ENCODE measurements at regions not wholly inside any gene's neighbourhood (a gene's known extent, or its start where the extent isn't known, plus 50 kb on each side); places are given as distances from the start of the nearest gene placed in this dataset.
"Not testable (repeated sequence)": the region's sequence is repeated elsewhere in the genome, so short reads cannot be mapped to it uniquely, and the experiment has no call there.

DNA sequence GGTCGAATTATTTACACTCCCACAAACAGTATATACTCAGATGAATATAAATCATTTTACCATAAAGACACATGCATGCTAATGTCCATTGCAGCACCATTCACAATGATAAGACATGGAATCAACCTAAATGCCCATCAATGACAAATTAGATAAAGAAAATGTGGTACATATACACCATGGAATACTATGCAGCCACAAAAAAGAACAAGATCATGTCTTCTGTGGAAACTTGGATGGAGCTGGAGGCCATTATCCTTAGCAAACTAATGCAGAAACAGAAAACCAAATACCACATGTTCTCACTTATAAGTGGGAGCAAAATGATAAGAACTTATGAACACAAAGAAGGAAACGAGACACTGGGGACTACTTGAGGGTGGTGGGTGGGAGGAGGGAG is 125.3 kb downstream of the CD83 start:
- intact Hi-C loops (cut with DNase I); DNase-seq; ATAC-seq (ENCODE audit: poor library complexity): not testable (repeated sequence)

DNA sequence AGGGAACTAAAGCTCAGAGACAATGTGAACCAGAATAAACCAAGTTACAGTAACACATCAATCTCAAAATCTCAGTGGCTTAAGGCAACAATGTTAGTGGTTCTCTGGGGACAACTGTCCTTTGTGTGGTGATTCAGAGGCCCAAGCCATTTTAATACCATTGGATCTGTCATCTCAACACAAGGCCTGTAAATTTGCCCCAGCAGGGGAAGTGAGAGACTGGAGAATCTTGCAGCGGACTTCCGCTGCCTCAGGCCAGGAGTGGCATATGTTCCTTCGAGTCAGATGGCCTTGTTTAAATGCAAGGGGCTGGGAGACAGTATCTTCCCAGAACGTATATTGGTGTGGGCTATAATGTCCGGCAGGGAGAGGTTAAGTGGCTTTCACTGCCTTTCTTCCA is 126.0 kb downstream of the CD83 start:
- DNase-seq (no peak), ATAC-seq (ENCODE audit: poor library complexity) (no peak)
- intact Hi-C loops (cut with DNase I): no loop called here

DNA sequence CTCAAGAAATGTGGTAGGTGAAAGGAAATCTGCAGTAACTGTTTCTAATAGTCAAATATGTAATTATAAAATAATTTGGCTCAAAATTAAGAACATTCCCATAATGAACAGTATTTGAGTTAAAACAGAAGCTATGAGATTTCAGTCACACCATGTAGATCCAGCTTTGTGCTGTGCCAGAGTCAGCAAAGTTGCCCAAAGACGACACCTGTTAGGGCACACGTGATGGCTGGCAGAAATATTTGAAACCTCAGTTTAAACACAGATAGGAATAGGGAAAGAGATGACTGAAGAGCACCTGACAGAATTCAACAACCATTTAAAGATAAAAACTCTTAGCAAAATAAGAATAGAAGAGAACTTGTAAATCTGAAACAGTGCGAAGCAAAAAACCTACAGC is 129.3 kb downstream of the CD83 start:
- DNase-seq (no peak), ATAC-seq (ENCODE audit: poor library complexity) (no peak)
- intact Hi-C loops (cut with DNase I): no loop called here

DNA sequence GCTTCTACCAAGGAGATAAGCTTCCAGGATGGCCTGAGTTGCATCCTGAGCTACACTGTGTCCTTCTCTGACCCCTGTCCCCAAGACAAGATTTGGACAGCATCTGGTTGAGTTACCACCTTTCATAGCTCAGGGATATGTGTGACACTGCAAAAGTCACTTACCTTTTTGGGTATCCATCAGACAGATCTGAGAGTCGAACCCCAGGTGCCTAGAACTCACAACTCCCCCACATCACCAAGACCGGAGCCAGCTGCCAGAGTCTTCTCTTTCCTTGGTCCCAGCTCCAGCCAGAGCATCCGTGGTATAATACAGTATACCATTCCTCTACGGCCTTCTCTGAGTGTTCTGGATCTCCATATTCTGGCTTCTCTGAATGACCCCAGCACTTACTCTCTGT is 133.0 kb downstream of the CD83 start:
- no peak for ATAC-seq (ENCODE audit: poor library complexity)
- DNase-seq: no peak
- intact Hi-C loops (cut with DNase I): no loop called here

DNA sequence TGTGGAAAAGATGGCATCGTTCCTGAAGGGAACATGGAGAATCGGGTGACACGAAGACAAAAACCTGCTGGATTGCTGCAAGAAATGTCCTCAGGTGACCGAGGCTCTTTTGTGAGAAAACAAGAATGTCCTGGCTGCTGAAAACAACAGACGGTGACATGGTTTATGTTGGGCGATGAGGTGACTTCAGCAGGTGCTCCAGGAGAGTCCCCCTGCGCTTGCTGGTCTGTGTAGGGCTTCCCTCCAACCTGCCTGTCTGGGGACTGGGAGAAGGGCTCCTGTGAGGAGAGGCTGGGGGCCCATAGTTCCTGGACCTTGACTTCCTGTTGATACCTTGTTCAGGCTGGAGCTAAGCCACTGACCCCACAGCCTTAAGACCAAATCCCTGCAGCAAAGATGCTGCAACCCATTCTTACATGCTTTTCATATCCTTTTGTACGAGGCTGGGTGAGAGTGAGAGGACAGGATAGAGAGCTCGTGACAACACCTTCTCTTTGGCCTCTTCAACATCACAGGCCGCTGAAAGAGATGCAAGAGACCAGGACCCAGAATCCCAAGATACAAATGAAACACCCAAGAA is 134.8 kb downstream of the CD83 start:
- intact Hi-C loops (cut with DNase I): no loop called here
- DNase-seq (no peak), ATAC-seq (ENCODE audit: poor library complexity) (no peak)

DNA sequence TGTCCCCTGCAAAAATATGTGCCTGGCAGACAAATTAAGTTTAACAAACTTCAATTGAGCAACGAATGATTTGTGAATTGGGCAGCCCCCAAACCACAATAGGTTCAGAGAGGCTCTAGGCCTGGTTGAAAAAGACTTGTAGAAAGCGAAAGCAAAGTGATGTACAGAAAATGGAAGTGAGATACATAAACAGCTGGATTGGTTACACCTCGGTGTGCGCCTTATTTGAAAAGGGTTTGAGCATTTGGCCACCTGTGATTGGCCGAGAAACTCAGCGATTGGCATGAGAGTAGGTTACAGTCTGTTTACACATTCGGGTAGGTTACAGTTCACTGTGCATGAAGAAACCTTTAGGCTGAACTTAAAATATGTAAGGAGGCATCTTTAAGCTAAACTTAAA is 136.9 kb downstream of the CD83 start:
- intact Hi-C loops (cut with DNase I): no loop called here
- DNase-seq: no peak
- no peak for ATAC-seq (ENCODE audit: poor library complexity)

DNA sequence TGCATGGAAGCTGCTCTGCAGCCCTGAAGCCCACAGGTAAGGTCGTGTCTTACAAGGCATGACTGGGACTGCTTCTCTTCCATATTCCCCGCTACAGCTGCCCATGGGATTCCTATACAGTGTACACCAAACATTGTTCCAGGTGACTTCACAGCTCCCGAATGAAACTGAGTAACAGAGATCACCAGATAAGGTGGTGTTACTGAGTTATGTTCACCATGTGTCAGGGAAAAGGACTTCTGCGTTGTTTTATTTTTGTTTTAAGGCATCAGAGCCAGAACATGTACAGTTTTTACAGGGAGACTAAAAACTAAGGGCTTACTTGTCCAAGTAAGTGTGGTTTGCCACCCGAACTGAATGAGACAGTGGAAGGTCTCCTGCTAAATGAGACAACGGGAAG is 138.3 kb downstream of the CD83 start:
- DNase-seq (no peak), ATAC-seq (ENCODE audit: poor library complexity) (no peak)
- intact Hi-C loops (cut with DNase I): no loop called here

DNA sequence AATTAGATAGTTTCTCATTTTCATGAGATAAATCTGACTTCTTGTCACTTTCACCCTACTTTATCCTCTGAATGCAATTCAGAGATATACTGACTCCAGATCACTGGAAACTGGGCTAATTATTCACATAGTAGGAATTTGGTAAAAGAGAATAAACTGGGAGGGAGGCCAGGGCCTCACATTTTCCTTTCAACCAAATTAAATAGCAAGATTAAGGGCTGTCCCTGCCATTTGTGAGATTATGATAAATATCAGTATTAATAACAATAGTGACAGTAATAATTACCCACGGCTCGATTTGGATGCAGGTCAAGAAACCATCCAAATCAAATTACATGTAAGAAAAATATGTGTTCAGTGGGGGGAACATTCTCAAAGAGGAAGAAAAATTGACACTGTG is 140.5 kb downstream of the CD83 start:
- no peak for ATAC-seq (ENCODE audit: poor library complexity)
- intact Hi-C loops (cut with DNase I): no loop called here
- DNase-seq: no peak

DNA sequence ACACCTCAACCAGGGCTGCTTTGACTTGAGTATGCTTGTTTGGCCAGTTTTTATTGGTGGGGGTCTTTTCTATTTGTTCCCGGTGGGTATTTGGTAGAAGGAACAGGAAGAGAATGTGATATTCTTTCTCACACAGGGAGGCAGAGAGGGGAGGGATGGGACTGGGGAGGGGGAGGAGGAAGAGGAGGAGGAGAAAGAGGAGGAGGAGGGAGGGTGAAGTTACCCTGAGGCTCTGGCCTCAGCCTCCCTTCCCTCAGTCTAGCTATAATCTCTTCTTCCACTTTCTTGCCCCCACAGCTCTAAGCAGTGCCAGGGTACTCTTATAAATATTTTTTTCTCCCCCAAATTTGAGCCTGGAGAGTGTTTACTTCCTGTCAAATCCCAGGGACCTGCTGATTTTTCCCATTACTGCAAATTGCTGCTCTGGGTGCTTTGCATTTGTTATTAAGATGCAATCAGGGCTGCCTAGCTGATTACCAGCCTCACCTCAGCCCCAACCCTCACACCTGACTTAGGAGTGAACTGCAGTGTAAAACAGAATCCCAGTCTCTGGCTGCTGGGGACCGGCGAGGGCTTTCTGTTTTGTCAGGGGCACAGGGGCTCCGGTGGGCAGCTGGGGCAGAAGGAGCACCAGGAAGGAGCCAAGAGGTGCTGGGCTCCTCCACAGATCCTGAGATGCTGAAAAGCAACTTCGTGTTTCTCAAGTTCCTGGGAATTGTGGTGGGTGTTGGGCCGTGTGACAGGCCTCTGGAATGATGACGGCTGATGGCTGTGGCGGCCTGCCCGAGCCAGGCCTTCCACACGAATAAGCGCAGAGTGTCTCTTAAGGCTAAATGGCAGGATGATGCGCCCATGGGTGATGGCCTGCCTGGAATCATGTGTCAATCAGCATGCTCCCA is 141.4 kb downstream of the CD83 start:
- DNase-seq (no peak), ATAC-seq (ENCODE audit: poor library complexity) (no peak)
- intact Hi-C loops (cut with DNase I): no loop called here

DNA sequence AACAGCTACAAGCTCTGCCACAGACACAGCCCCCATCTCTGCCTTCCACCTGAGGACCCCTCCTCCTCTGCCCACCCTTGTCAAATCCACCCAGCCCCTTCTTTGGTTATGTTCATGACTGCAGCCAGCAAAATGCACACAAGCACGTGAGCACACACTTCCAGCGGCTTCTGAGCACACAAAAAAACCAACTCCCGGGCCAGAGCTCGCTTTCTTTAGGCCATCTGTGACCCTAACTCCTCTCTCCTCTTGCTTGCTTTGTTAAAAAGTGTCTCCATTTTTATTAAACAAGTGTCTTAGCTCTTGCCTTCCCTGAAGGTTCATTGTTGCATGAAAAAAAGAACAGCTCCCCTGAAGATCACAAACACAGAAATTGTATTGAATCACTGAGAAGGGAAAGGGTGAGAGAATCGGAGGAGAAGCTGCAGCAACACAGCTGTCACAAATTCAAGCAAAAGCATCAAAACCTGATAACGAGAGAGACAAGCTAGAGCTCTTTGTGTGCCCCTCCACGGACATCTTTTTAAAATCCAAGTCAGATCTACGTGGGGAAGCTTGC is 142.1 kb downstream of the CD83 start:
- intact Hi-C loops (cut with DNase I): no loop called here
- ATAC-seq (ENCODE audit: poor library complexity) (no peak), DNase-seq (no peak)

DNA sequence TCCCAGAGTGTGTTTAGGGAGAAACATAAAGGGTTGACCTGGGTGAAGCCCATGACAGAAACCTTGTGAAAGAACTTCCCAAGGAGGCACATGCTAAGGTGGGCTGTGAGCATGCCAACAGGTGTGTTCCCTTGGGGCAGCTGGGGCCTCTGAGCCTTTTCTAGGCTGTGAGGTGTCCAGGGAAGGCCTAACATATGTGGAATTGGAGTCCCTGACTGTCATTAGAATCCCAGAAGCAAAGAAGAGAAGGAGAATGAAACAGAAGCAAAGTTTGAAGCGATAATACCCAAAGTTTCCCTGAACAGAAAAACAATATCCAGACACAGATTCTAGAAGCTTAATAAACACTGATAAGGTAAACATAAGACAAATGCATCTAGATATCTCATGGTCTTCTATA is 143.3 kb downstream of the CD83 start:
- intact Hi-C loops (cut with DNase I): no loop called here
- no peak for ATAC-seq (ENCODE audit: poor library complexity)

DNA sequence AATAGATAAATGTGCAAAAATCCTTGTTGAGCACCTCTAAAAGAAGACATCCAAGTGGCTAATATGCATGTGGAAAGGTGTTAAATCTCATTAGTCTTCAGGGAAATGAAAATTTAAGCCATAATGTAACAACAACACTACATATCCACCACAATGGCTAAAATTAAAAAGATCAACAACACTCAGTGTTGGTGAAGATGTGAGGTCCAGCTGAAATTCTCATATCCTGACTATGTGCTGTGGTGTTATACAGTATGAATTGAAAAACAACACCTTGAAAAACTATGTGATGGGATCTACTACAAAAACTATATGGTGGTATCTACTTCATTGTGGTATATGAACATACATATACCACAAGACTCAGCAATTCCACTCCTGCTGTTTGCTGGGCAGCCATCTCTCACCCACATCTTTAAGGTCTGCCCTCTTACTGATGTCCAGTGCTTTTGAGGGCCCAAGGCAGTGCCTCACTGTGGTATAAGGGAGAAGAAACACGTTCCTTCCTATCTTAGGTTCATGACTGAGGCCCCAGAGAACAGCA is 146.4 kb downstream of the CD83 start:
- no peak for ATAC-seq (ENCODE audit: poor library complexity)
- no peak for DNase-seq
- intact Hi-C loops (cut with DNase I): no loop called here

More for the DNA sequence above, 143.3 kb downstream of the CD83 start:
- DNase-seq: no peak

DNA sequence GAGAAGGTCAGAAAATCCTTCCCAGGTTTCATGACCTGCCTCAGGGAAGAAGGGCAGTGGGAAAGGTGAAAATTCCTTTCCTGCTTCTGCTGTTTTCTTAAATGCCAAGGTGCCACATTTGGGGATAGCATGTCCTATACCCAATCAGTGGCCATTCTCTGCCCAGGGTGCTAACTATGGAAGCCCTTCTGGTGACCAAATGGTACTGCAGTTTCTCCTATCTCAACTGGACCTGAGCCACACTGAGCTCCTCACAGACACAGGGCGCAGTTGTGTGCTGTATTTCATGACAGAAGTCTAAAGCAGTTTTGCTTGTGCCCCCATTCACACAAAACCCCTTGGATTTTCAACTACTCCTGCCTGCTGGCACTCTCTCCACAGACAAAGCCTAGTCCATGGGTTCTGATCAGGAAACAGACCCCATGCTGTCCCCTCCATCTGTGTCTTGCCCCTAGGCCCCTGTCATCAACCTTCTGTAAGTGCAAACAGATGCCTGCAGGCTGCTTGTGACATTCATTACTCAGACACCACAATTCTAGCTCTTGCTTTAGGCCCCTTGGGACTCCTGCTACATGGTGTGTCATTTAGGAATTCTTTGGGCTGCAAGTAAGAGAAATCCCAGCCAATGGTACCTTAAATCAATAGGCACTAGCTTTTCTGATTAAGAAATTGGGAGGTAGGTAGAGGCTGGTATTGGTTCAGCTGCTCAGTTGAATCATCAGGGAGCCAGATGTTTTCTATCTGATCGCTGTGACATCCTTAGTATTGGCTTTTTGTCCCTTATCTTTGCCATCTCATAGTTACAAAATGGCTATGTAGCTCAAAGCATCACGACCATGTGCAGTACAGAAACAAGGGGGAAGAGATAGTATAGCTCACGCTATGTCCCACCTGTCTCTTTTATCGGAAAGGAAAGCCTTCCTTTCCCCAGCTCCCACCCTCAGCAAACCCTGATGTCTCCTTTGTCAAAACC is 147.8 kb downstream of the CD83 start:
- no peak for ATAC-seq (ENCODE audit: poor library complexity)
- intact Hi-C loops (cut with DNase I): no loop called here

DNA sequence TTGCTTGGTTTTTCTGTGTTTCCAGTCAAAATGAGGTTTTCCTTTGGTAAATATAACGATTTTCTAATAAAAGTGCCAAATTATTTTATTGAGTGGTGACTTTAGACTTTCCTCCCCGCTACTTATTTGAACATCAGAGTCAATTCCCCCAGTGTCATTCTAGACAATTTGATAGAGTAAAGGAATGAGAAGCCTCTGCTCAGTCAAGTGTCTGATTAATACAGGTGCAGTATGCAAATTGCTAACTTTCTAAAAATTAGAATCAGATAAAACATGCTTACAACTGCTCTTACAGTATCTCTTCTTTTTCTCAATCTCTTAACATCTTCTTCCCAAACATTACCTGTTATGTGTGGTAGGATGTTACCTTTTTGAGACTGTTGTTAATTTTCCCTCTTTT is 148.7 kb downstream of the CD83 start:
- DNase-seq (no peak), ATAC-seq (ENCODE audit: poor library complexity) (no peak)
- intact Hi-C loops (cut with DNase I): no loop called here

More for the DNA sequence above, 147.8 kb downstream of the CD83 start:
- DNase-seq: no peak

DNA sequence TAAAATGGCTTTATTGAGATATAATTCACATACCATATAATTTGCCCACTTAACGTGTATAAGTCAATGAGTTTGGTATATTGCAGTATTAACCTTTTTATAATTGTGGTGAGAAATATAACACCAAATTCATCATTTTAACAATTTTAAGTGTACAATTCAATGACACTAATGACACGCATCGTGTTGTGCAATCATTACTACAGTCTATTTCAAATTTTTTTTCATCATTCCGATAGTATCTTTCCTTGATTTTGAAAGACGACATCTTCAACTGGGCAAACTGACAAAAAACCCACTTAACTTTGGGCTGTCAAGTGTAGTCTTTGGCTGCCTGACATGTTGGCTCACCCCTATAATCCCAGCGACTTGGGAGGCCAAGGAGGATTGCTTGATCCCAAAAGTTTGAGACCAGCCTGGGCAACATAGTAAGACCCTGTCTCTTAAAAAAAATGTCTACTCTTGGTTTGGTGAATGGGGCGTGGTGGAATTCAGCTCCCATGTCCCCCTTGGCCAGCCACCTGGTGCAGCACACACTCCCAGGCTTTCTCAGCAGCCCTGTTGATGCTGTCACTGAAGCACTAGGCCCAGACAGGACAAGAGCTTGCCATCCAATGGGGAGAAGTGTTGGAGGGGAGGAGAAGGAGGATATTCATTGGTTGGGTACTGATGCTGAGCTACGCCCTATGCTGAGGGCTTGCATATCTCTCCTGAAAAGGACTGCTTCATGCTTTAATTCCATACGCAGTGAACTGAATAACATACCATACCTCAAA is 150.5 kb downstream of the CD83 start:
- intact Hi-C loops (cut with DNase I): no loop called here
- DNase-seq (no peak), ATAC-seq (ENCODE audit: poor library complexity) (no peak)

DNA sequence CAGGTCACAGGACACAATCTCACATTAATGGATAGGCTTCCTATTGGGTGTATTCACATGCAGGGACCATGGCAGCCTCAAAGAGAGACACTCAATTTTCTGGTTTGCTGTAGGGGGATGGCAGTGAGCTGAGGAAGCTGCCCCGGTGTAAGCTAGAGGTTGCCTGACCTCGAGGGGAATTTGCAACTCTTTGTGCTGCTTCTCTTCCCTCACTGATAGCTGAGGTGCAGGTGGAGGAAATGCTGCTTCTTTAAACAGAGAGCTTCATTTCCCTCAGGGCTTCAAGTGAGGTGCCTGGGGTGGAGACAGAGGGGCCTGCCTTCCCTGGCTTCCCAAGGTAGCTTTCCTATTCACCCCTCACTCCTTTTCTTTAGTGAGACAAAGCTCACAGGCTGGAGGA is 151.9 kb downstream of the CD83 start:
- DNase-seq (no peak), ATAC-seq (ENCODE audit: poor library complexity) (no peak)
- intact Hi-C loops (cut with DNase I): no loop called here

DNA sequence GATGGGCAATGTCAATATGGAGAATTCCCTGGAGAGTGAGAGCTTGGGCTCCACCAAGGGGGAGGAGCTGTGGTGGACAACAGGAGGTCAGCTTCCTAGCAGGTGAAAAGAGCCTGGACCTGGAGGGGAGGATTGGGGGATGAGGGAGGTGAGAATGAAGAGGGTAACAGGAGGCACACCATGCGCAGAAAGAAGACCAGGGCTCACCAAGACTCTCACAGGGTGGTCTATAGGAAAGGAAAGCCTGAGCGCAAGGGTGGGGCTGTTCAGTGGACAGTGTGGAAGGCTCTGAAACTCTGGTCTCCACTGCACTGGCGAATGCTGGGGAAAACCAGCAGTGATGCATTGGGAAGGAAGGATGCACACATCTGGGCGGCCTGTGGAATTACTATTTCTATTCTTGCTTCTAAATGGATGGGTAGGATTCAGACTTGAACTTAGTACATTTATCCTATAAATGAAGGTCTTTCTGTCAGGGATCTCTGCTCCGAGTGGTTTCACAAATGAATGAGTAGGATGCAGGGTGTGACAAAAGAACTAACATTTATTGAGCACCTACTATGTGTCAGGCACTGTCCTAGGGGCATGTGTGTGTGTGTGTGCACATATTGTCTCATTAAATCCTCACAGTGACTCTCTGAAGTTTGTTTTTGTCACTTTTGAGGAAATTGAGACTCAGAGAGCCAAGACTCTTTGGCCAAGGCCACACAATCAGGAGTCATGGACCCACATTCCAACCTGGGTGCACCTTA is 152.7 kb downstream of the CD83 start:
- intact Hi-C loops (cut with DNase I): no loop called here
- no peak for ATAC-seq (ENCODE audit: poor library complexity)
- DNase-seq: no peak

Measured in Right ventricle myocardium superior (tissue), 1 donor.